IPS-18c (cell line): ENCODE measurements at regions not wholly inside any gene's neighbourhood (a gene's known extent, or its start where the extent isn't known, plus 50 kb on each side); places are given as distances from the start of the nearest gene placed in this dataset.

Source experiments
- H3K4me3 ChIP-seq: 2 replicates; pipeline ENCODE4 v1.7.0; 2013; ENCODE audit warnings: low read depth, mild to moderate bottlenecking, low read length, moderate library complexity; ENCODE audit not compliant: insufficient read depth
- H3K9me3 ChIP-seq: one replicate; pipeline ENCODE4 v1.6.1; 2013; ENCODE audit warnings: mild to moderate bottlenecking, low read length, moderate library complexity; ENCODE audit not compliant: control insufficient read depth, insufficient read depth

DNA sequence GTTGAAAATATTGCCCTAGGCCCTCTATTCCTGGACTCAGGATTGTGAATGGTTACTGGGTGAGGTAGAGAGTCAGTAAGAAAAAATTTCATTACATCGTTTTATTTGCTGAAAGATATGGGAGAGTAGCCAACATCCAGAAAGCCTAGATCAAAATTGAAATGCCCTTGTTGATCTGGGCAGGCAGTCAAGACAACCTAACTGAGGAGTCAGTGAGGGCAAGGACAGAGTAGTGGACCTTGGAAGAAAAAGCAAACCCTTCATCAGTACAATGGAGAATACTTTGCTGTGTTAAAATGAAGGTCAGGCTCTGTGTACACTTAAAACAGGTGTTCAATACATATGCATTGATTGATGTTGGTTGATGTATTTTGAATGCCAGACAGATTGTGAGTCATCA, 576.7 kb downstream of the OLFM4 start:
- no peaks in the 10 kb centered on the region for H3K9me3 ChIP-seq
- no peak overlapping the region for H3K4me3 ChIP-seq

DNA sequence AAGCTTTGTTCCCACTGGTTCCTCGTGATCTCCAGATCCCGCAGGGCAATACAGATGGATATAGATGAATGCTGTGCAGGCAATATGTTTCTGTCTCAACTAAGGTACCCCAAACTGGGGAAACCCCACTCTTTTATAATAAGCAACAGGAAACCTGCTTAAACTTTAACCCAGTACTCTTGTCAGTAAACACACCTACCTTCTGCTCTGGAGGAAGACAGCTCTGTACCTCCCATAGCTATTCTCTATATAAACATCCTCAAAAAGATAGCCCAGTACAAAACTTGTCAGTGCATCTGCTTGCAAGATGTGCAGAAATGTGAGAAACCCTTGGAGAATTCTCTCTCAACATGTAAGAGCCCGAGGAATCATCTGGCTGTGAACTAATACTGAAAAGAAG, 583.6 kb downstream of the OLFM4 start:
- Histone ChIP-seq H3K4me3 (no peak overlapping the region), H3K9me3 (no peaks in the 10 kb centered on the region)

DNA sequence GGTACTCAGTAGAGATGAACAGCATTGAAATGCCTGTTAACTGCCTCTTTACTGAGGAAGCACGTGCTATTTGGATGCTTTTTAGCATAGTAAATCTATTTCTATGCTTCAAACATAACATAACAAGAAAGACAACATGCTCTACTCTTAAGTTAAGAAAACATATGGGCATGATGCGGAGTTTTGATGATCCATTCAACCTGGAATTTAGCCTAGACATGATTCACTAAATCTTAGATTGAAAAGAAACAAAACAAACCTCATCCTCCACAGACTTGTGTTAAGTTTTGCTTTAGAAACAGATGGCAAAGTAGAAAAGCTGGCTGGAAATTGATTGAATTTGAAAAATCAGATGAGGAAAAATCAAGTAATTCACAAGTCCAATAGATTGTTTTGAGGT, 593.8 kb downstream of the OLFM4 start:
- no peaks in the 10 kb centered on the region for H3K9me3 ChIP-seq

GRCh38 chr13:53623146-53623545, 594.5 kb downstream of the OLFM4 start:
- H3K4me3 ChIP-seq, result no peak overlapping the region

More for the DNA sequence above, 593.8 kb downstream of the OLFM4 start:
- no peak overlapping the region for H3K4me3 ChIP-seq

GRCh38 chr13:53631511-53631910, 602.9 kb downstream of the OLFM4 start:
- no peak overlapping the region for H3K4me3 ChIP-seq
- H3K9me3 ChIP-seq, result no peaks in the 10 kb centered on the region

More at GRCh38 chr13:53623146-53623545, 594.5 kb downstream of the OLFM4 start:
- H3K9me3 ChIP-seq, result no peaks in the 10 kb centered on the region

GRCh38 chr13:53638040-53638439, 609.4 kb downstream of the OLFM4 start:
- Histone ChIP-seq H3K4me3 (no peak overlapping the region), H3K9me3 (no peaks in the 10 kb centered on the region)

GRCh38 chr13:53642306-53642705, 613.7 kb downstream of the OLFM4 start:
- H3K9me3 ChIP-seq, result no peaks in the 10 kb centered on the region
- no peak overlapping the region for H3K4me3 ChIP-seq

DNA sequence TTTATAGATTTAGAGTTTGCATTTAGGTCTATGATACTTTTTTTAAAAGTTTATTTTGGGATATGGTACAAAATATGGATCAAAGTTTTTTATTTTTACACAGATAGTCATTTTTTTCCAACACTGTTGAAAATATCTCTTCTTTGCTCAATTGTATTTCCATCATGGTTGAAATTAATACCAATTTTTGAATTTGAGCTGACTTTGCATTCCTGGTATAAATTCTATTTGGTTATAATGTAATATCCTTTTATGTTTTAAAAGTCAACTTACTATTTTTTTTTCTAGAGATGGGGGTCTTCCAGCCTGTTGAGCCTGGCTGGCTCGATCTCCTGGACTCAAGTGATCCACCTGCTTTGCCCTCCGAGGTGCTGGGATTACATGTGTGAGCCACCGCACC, 620.1 kb downstream of the OLFM4 start:
- H3K4me3 ChIP-seq, result no peak overlapping the region
- H3K9me3 ChIP-seq, result no peaks in the 10 kb centered on the region

DNA sequence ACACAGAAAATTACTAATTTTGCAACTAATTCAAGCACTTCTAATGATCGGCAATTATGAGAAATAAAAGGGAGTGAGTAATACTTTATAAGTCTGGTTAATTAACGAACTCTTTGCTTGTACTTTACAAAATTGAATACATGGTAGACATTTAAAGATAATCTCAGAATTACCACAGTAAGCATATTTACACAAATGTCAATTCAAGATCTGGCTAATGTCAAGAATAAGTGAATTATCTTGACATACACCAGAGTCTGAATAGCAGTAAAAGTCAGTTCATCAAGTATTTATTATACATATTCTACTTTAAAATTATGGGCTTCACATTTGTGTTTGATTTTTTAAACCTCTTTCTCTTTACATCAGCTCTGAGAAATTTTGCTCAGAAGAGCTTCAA, 643.4 kb downstream of the OLFM4 start:
- Histone ChIP-seq H3K4me3 (no peak overlapping the region), H3K9me3 (no peaks in the 10 kb centered on the region)

GRCh38 chr13:53683146-53683545, 654.5 kb downstream of the OLFM4 start:
- no peaks in the 10 kb centered on the region for H3K9me3 ChIP-seq

GRCh38 chr13:53683608-53684007, 655.0 kb downstream of the OLFM4 start:
- H3K9me3 ChIP-seq, result no peaks in the 10 kb centered on the region
- no peak overlapping the region for H3K4me3 ChIP-seq

More at GRCh38 chr13:53683146-53683545, 654.5 kb downstream of the OLFM4 start:
- no peak overlapping the region for H3K4me3 ChIP-seq

- H3K4me3 ChIP-seq, result no peak overlapping the region
Measured at GRCh38 chr13:53691417-53691816, 662.8 kb downstream of the OLFM4 start.

DNA sequence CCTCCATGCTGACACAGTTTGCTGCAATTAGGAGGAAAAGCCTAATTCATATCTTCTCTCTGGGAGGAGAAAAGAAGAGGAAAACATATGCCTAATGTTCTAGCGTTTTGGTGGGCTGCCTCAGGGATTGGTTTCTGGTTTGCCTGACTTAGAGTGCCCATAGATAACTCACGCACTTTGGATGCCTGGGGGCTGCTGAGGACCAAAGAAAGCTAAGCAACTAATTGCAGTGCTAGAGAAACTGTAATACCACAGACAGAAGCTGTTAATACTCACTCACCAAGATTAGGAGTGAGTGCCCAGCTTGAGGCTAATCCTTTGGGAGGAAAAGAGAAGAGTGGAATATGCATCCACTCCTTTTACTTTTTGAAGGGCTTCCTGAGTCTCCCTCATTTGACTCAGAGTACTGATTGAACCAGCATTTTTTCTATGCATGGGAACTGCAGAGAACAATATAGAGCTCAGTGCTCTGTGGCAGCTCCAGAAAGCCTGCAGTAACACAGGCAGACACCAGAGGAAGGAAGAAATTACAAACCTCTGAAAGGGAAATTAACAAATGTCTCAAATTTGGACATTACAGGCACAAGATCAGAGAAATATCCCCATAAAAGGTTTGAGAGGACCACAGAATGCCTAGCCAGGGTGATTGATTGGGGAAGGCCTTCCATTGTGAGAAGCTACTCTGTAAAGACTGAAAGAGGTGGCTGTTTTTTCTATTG, 666.4 kb downstream of the OLFM4 start:
- no peak overlapping the region for H3K4me3 ChIP-seq
- H3K9me3 ChIP-seq, result peaks cover 2% of the 10 kb centered on the region

More at GRCh38 chr13:53691417-53691816, 662.8 kb downstream of the OLFM4 start:
- H3K9me3 ChIP-seq, result no peaks in the 10 kb centered on the region

- Histone ChIP-seq H3K4me3 (no peak overlapping the region), H3K9me3 (peaks cover 2% of the 10 kb centered on the region)
Measured at GRCh38 chr13:53703371-53704080, 674.9 kb downstream of the OLFM4 start.

GRCh38 chr13:53719281-53719680, 690.7 kb downstream of the OLFM4 start:
- Histone ChIP-seq H3K9me3 (no peaks in the 10 kb centered on the region), H3K4me3 (no peak overlapping the region)

GRCh38 chr13:53732664-53733063, 704.1 kb downstream of the OLFM4 start:
- Histone ChIP-seq H3K4me3 (no peak overlapping the region), H3K9me3 (no peaks in the 10 kb centered on the region)

- Histone ChIP-seq H3K9me3 (no peaks in the 10 kb centered on the region), H3K4me3 (no peak overlapping the region)
Measured at GRCh38 chr13:53743906-53744305, 715.3 kb downstream of the OLFM4 start.

GRCh38 chr13:53747825-53748224, 719.2 kb downstream of the OLFM4 start:
- Histone ChIP-seq H3K4me3 (no peak overlapping the region), H3K9me3 (no peaks in the 10 kb centered on the region)
